ENCODE measurements at regions not wholly inside any gene's neighbourhood (a gene's known extent, or its start where the extent isn't known, plus 50 kb on each side); places are given as distances from the start of the nearest gene placed in this dataset.

GRCh38 chr10:108544500-108545120, 1378.7 kb downstream of the XPNPEP1 start:
- peak; percentile 67 for TF ChIP-seq CTCF (conservative IDR thresholded peaks at IDR 0.05; ENCODE audit: low read depth, low read length)
- no peak for TF ChIP-seq NFE2L2 (IDR thresholded peaks at IDR 0.05; ENCODE audit: low read depth, low read length)
- TF ChIP-seq POLR2A (IDR thresholded peaks at IDR 0.05; ENCODE audit: low read depth, low read length): no peak
- TF ChIP-seq BHLHE40 (IDR thresholded peaks at IDR 0.05; ENCODE audit: low read depth, low read length): no peak
- TF ChIP-seq ELK1 (IDR thresholded peaks at IDR 0.05; ENCODE audit: borderline replicate concordance, low read depth, low read length): no peak
- no peak for TF ChIP-seq RCOR1 (IDR thresholded peaks at IDR 0.05; ENCODE audit: insufficient replicate concordance, low read length)
- TF ChIP-seq CEBPB (IDR thresholded peaks at IDR 0.05; ENCODE audit: low read depth, low read length): no peak
- no peak for TF ChIP-seq MAFK (IDR thresholded peaks at IDR 0.05; ENCODE audit: low read depth, low read length)
- no peak for TF ChIP-seq MAZ (IDR thresholded peaks at IDR 0.05; ENCODE audit: borderline replicate concordance, low read depth, low read length)
- peak; percentile 73 for TF ChIP-seq RAD21 (IDR thresholded peaks at IDR 0.05; ENCODE audit: low read length)
- TF ChIP-seq SMC3 (IDR thresholded peaks at IDR 0.05; ENCODE audit: low read depth, low read length): peak; percentile 62
- TF ChIP-seq USF2 (IDR thresholded peaks at IDR 0.05; ENCODE audit: low read depth, low read length): no peak
- no peak for TF ChIP-seq RFX5 (IDR thresholded peaks at IDR 0.05; ENCODE audit: low read depth, low read length)
- no peak for TF ChIP-seq MXI1 (IDR thresholded peaks at IDR 0.05; ENCODE audit: borderline replicate concordance, low read depth, low read length)

All from IMR-90 (cell line).